ENCODE measurements at regions not wholly inside any gene's neighbourhood (a gene's known extent, or its start where the extent isn't known, plus 50 kb on each side); places are given as distances from the start of the nearest gene placed in this dataset.
"Not testable (repeated sequence)": the region's sequence is repeated elsewhere in the genome, so short reads cannot be mapped to it uniquely, and the experiment has no call there.

DNA sequence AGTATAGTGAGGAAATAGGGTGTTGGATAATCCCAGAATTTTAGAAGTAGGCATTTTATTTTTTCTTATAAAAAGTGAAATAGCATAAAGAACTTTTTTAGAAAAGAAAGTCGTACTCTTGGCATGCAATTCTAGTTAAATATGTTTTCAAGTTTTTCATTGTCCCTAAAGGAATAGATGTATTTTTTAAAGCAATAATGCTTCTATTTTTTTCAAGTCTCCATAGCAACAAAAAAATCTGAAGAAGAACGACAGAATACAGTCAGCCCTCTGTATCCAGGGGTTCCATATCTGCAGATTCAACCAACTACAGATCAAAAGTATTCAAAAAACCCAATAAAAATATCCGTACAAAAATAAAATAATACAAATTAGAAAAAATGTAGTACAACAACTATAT is 538.2 kb downstream of the GLUD2 start:
- Mint-ChIP-seq H3K27me3 (peaks cover under 1% of the 10 kb centered on the region), H3K27ac (no peak overlapping the region), H3K4me1 (no peaks in the 10 kb centered on the region), H3K36me3 (ENCODE audit: low read depth) (no peaks in the 10 kb centered on the region), H3K4me3 (no peak overlapping the region)
- H3K9me3 ChIP-seq (ENCODE audit: control insufficient read depth, low read length, poor library complexity, severe bottlenecking): no peaks in the 10 kb centered on the region
- no peak for DNase-seq
- ATAC-seq: no peak

- H3K4me1 Mint-ChIP-seq: no peaks in the 10 kb centered on the region
- H3K4me3 Mint-ChIP-seq: no peak overlapping the region
- no peak for ATAC-seq
- no peak for DNase-seq
- H3K27ac Mint-ChIP-seq: no peak overlapping the region
- no peaks in the 10 kb centered on the region for H3K36me3 Mint-ChIP-seq (ENCODE audit: low read depth)
- no peaks in the 10 kb centered on the region for H3K9me3 ChIP-seq (ENCODE audit: control insufficient read depth, low read length, poor library complexity, severe bottlenecking)
- no peaks in the 10 kb centered on the region for H3K27me3 Mint-ChIP-seq
Measured at GRCh38 chrX:121592884-121593283, 545.5 kb downstream of the GLUD2 start.

DNA sequence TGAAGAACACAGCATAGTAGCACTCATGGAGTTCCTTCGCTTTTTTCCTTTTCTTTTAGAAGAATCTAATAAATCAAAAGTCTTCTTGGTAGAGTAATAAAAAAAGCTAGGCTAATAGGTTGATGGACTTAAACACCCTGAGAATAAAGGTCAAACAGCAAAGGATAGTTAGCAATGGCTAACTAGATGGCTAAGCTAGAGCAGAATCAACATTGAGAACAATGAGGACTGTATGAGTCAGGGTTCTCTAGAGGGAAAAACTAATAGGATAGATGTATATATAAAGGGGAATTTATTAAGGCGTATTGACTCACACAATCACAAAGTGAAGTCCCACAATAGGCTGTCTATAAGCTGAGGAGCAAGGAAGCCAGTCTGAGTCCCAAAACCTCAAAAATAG is 550.9 kb downstream of the GLUD2 start:
- DNase-seq (no peak), ATAC-seq (no peak)
- no peaks in the 10 kb centered on the region for H3K4me1 Mint-ChIP-seq
- no peaks in the 10 kb centered on the region for H3K9me3 ChIP-seq (ENCODE audit: control insufficient read depth, low read length, poor library complexity, severe bottlenecking)
- H3K27me3 Mint-ChIP-seq: no peaks in the 10 kb centered on the region
- no peak overlapping the region for H3K4me3 Mint-ChIP-seq
- no peaks in the 10 kb centered on the region for H3K36me3 Mint-ChIP-seq (ENCODE audit: low read depth)
- H3K27ac Mint-ChIP-seq: no peak overlapping the region

DNA sequence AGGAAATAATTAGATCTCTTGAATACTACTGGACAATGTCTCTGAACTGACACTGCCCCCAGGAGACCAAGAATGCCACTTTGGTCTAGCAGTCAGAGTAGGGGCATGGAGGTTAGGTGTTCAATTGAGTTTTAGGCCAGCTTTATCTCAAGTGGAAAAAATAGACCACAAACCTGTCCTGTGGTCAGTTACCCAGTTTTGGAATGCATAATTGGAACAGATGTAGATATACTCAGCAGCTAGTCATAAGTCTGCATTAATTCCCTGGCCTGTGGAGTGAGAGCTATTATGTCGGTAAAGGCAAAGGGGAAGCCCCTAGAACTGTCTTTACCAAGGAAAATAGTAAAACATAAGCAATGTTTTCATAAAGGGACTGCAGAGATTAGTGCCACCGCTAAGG is 587.7 kb downstream of the GLUD2 start:
- Mint-ChIP-seq H3K27ac (no peak overlapping the region), H3K27me3 (no peaks in the 10 kb centered on the region), H3K36me3 (ENCODE audit: low read depth) (no peaks in the 10 kb centered on the region), H3K4me3 (no peak overlapping the region), H3K4me1 (no peaks in the 10 kb centered on the region)
- H3K9me3 ChIP-seq (ENCODE audit: control insufficient read depth, low read length, poor library complexity, severe bottlenecking): no peaks in the 10 kb centered on the region
- no peak for DNase-seq
- ATAC-seq: no peak

GRCh38 chrX:121639781-121640180 is 592.4 kb downstream of the GLUD2 start:
- no peaks in the 10 kb centered on the region for H3K27me3 Mint-ChIP-seq
- ATAC-seq (no peak), DNase-seq (no peak)
- H3K36me3 Mint-ChIP-seq (ENCODE audit: low read depth): no peaks in the 10 kb centered on the region
- H3K27ac Mint-ChIP-seq: no peak overlapping the region
- H3K4me1 Mint-ChIP-seq: no peaks in the 10 kb centered on the region
- no peak overlapping the region for H3K4me3 Mint-ChIP-seq
- no peaks in the 10 kb centered on the region for H3K9me3 ChIP-seq (ENCODE audit: control insufficient read depth, low read length, poor library complexity, severe bottlenecking)

- no peak overlapping the region for H3K27ac Mint-ChIP-seq
Measured at GRCh38 chrX:121641560-121641959, 594.1 kb downstream of the GLUD2 start.

GRCh38 chrX:121642415-121642814 is 595.0 kb downstream of the GLUD2 start:
- Mint-ChIP-seq H3K4me3 (no peak overlapping the region), H3K27me3 (no peaks in the 10 kb centered on the region), H3K27ac (no peak overlapping the region), H3K4me1 (no peaks in the 10 kb centered on the region), H3K36me3 (ENCODE audit: low read depth) (no peaks in the 10 kb centered on the region)
- no peak for ATAC-seq
- no peaks in the 10 kb centered on the region for H3K9me3 ChIP-seq (ENCODE audit: control insufficient read depth, low read length, poor library complexity, severe bottlenecking)
- no peak for DNase-seq

More at GRCh38 chrX:121641560-121641959, 594.1 kb downstream of the GLUD2 start:
- Mint-ChIP-seq H3K36me3 (ENCODE audit: low read depth) (no peaks in the 10 kb centered on the region), H3K4me3 (no peak overlapping the region), H3K4me1 (no peaks in the 10 kb centered on the region), H3K27me3 (no peaks in the 10 kb centered on the region)
- ATAC-seq (no peak), DNase-seq (no peak)
- no peaks in the 10 kb centered on the region for H3K9me3 ChIP-seq (ENCODE audit: control insufficient read depth, low read length, poor library complexity, severe bottlenecking)

DNA sequence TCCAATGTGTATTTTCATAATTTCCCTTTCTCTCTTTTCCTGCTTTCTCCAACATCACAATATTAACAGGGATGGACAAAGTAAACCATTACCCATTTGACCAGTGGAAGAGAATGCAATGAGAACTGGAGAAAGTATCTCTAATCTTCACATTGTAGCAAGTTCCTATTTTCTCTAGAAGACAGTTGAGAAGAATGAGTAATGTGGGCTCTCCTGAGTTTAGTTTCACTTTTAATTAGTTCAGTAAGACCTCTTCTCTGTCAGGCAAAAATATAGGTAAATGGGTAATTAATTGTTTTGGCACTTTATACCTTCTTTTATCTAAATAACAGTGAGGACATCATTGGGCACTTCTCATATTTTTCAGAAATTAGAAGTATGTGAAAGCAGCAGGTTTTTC is 602.0 kb downstream of the GLUD2 start:
- no peaks in the 10 kb centered on the region for H3K9me3 ChIP-seq (ENCODE audit: control insufficient read depth, low read length, poor library complexity, severe bottlenecking)
- Mint-ChIP-seq H3K36me3 (ENCODE audit: low read depth) (no peaks in the 10 kb centered on the region), H3K4me3 (no peak overlapping the region), H3K27ac (no peak overlapping the region), H3K4me1 (no peaks in the 10 kb centered on the region), H3K27me3 (no peaks in the 10 kb centered on the region)
- no peak for ATAC-seq
- no peak for DNase-seq

DNA sequence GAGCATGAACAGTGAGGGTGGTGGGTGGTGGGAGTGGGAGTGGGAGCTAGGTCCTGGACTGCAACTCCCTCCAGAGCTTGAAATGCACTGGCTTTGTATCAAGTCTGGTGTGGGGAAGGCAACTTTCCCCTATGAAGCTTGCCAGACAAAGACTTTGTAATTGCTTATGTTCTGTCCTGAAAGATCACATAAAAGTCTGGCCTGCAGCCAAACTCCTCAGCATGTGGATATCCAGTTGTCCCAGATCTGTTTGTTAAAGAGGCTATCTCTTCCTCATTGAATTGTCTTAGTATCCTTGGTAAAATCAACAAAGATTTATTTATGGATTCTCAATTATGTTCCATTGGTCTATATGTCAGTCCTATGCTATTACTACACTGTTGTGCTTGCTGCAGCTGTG is 607.9 kb downstream of the GLUD2 start:
- Mint-ChIP-seq H3K36me3 (ENCODE audit: low read depth) (no peaks in the 10 kb centered on the region), H3K27ac (no peak overlapping the region), H3K27me3 (no peaks in the 10 kb centered on the region), H3K4me1 (no peaks in the 10 kb centered on the region), H3K4me3 (no peak overlapping the region)
- no peak for DNase-seq
- ATAC-seq: no peak
- no peaks in the 10 kb centered on the region for H3K9me3 ChIP-seq (ENCODE audit: control insufficient read depth, low read length, poor library complexity, severe bottlenecking)

DNA sequence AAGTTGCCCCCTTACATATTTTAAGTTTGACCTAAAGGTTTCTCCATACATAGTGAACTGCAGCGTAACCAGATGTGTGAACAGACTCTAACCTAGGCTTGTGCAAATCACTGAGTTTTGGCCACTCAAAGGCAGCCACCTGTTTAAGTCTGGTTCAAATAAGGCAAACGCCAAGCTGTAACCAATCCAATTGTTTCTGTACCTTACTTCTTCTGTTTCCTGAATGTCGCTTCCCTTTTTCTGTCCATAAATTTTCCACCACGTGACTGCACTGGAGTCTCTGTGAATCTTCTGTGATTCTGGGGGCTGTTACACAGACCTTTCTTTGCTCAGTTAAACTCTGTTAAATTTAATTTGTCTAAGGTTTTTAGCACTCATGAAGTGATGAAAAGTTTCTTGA is 618.8 kb downstream of the GLUD2 start:
- no peak overlapping the region for H3K27ac Mint-ChIP-seq
- ATAC-seq: no peak
- H3K4me3 Mint-ChIP-seq: no peak overlapping the region
- no peaks in the 10 kb centered on the region for H3K27me3 Mint-ChIP-seq
- no peaks in the 10 kb centered on the region for H3K36me3 Mint-ChIP-seq (ENCODE audit: low read depth)
- H3K4me1 Mint-ChIP-seq: no peaks in the 10 kb centered on the region
- no peaks in the 10 kb centered on the region for H3K9me3 ChIP-seq (ENCODE audit: control insufficient read depth, low read length, poor library complexity, severe bottlenecking)
- DNase-seq: no peak

DNA sequence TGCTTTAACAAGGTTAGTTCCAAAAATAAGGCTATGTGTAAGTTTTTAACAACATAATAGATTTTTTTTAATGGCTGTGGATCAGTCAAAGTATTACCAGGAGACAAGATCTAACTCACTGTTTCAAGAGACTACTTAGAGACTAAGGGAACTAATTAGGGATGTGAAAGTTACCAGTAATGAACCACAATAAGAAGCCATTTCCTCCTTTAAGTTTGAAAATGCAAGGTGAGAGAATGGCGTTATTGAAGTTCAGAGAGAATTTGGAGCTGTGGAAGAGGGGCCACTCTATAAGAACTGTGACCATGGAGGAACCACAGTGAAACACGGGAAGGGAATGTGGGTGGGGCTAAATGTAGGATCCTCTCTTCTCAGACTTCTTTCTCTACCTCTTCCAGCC is 624.2 kb downstream of the GLUD2 start:
- H3K9me3 ChIP-seq (ENCODE audit: control insufficient read depth, low read length, poor library complexity, severe bottlenecking): no peaks in the 10 kb centered on the region
- H3K4me1 Mint-ChIP-seq: no peaks in the 10 kb centered on the region
- H3K36me3 Mint-ChIP-seq (ENCODE audit: low read depth): no peaks in the 10 kb centered on the region
- DNase-seq (no peak), ATAC-seq (no peak)
- H3K4me3 Mint-ChIP-seq: no peak overlapping the region
- H3K27ac Mint-ChIP-seq: no peak overlapping the region
- H3K27me3 Mint-ChIP-seq: no peaks in the 10 kb centered on the region

DNA sequence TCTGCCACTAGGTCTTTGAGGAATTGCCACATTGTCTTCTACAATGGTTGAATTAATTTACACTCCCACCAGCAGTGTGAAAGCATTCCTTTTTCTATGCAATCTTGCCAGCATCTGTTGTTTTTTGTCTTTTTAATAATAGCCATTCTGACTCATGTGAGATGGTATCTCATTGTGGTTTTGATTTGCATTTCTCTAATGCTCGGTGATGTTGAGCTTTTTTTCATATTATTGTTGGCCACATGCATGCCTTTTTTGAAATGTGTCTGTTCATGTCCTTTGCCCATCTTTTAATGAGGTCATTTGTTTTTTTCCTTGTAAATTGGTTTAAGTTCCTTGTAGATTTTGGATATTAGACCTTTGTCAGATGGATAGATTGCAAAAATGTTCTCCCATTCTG is 661.8 kb downstream of the GLUD2 start:
- H3K36me3 Mint-ChIP-seq (ENCODE audit: low read depth); DNase-seq; H3K9me3 ChIP-seq (ENCODE audit: control insufficient read depth, low read length, poor library complexity, severe bottlenecking); H3K27ac Mint-ChIP-seq; H3K4me1 Mint-ChIP-seq; H3K27me3 Mint-ChIP-seq; ATAC-seq; H3K4me3 Mint-ChIP-seq: not testable (repeated sequence)

DNA sequence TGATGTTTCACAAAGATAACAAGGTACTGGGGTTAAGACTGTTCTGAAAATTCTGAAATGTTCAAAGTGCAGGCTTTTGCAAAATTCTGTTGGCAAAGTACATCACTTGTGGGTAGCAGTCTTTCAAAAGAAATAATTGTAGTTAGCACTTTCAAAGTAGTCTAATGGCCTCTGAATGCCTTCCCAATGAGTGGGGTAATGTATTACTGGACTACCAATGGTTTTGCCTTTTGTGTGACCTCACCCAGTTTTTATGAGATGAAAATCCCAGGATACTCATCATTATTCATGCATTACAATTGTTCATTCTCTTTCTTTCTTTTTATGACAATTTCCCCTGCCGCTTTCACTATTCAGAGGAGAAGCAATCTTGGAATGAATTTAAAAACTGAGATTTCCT is 686.1 kb downstream of the GLUD2 start:
- DNase-seq: no peak
- Mint-ChIP-seq H3K27me3 (no peaks in the 10 kb centered on the region), H3K4me1 (no peaks in the 10 kb centered on the region), H3K27ac (no peak overlapping the region), H3K36me3 (ENCODE audit: low read depth) (no peaks in the 10 kb centered on the region), H3K4me3 (no peak overlapping the region)
- ATAC-seq: no peak
- H3K9me3 ChIP-seq (ENCODE audit: control insufficient read depth, low read length, poor library complexity, severe bottlenecking): no peaks in the 10 kb centered on the region

- no peaks in the 10 kb centered on the region for H3K27me3 Mint-ChIP-seq
- no peaks in the 10 kb centered on the region for H3K36me3 Mint-ChIP-seq (ENCODE audit: low read depth)
- DNase-seq (no peak), ATAC-seq (no peak)
- no peaks in the 10 kb centered on the region for H3K9me3 ChIP-seq (ENCODE audit: control insufficient read depth, low read length, poor library complexity, severe bottlenecking)
- no peak overlapping the region for H3K4me3 Mint-ChIP-seq
- H3K27ac Mint-ChIP-seq: no peak overlapping the region
- no peaks in the 10 kb centered on the region for H3K4me1 Mint-ChIP-seq
Measured at GRCh38 chrX:121746105-121746504, 698.7 kb downstream of the GLUD2 start.

- not testable (repeated sequence) for DNase-seq; H3K4me3 Mint-ChIP-seq; H3K27me3 Mint-ChIP-seq; ATAC-seq; H3K9me3 ChIP-seq (ENCODE audit: control insufficient read depth, low read length, poor library complexity, severe bottlenecking); H3K27ac Mint-ChIP-seq; H3K36me3 Mint-ChIP-seq (ENCODE audit: low read depth); H3K4me1 Mint-ChIP-seq
Measured at GRCh38 chrX:121753602-121754001, 706.2 kb downstream of the GLUD2 start.

Measured in T-helper 17 cell (primary cell).